ENCODE measurements at regions not wholly inside any gene's neighbourhood (a gene's known extent, or its start where the extent isn't known, plus 50 kb on each side); places are given as distances from the start of the nearest gene placed in this dataset.

- peaks cover 10% of the 10 kb centered on the region for H3K4me1 ChIP-seq (ENCODE audit: low read depth, poor library complexity, severe bottlenecking)
- H3K27ac ChIP-seq = no peak overlapping the region
- no peak overlapping the region for H3K4me2 ChIP-seq
- H3K79me2 ChIP-seq (ENCODE audit: insufficient read depth, low read depth) = no peaks in the 10 kb centered on the region
- no peaks in the 10 kb centered on the region for H4K20me1 ChIP-seq (ENCODE audit: insufficient read depth)
- H3K27me3 ChIP-seq (ENCODE audit: insufficient read depth, low read depth) = no peaks in the 10 kb centered on the region
- H3K36me3 ChIP-seq (ENCODE audit: insufficient read depth) = no peaks in the 10 kb centered on the region
- H2AFZ ChIP-seq (ENCODE audit: low read depth) = no peak overlapping the region
- TF ChIP-seq CTCF (conservative IDR thresholded peaks at IDR 0.05; ENCODE audit: low read depth, low read length) = no peak
- H3K4me3 ChIP-seq (IDR thresholded peaks at IDR 0.05; ENCODE audit: insufficient read depth, low read depth, low read length) = no peak overlapping the region
- no peak overlapping the region for H3K9ac ChIP-seq
Observed at GRCh38 chr3:157953565-157953964, 152.7 kb downstream of the SHOX2 start.

GRCh38 chr3:157948605-157949383, 157.4 kb downstream of the SHOX2 start:
- TF ChIP-seq CTCF (conservative IDR thresholded peaks at IDR 0.05; ENCODE audit: low read depth, low read length) = no peak
- H3K4me3 ChIP-seq (IDR thresholded peaks at IDR 0.05; ENCODE audit: insufficient read depth, low read depth, low read length) = no peak overlapping the region
- H4K20me1 ChIP-seq (ENCODE audit: insufficient read depth) = no peaks in the 10 kb centered on the region
- no peaks in the 10 kb centered on the region for H3K79me2 ChIP-seq (ENCODE audit: insufficient read depth, low read depth)
- peak overlapping the region; percentile 28; the same call in 1 of the 2 replicates for H2AFZ ChIP-seq (ENCODE audit: low read depth)
- H3K27me3 ChIP-seq (ENCODE audit: insufficient read depth, low read depth) = no peaks in the 10 kb centered on the region
- no peak overlapping the region for H3K27ac ChIP-seq
- H3K9ac ChIP-seq = no peak overlapping the region; the same call in 1 of the 2 replicates
- H3K36me3 ChIP-seq (ENCODE audit: insufficient read depth) = no peaks in the 10 kb centered on the region
- peak overlapping the region; percentile 49 for H3K4me2 ChIP-seq
- peaks cover 20% of the 10 kb centered on the region for H3K4me1 ChIP-seq (ENCODE audit: low read depth, poor library complexity, severe bottlenecking)

- no peaks in the 10 kb centered on the region for H3K36me3 ChIP-seq (ENCODE audit: insufficient read depth)
- TF ChIP-seq CTCF (conservative IDR thresholded peaks at IDR 0.05; ENCODE audit: low read depth, low read length) = no peak
- no peaks in the 10 kb centered on the region; the same call in 1 of the 2 replicates for H3K27me3 ChIP-seq (ENCODE audit: insufficient read depth, low read depth)
- H3K27ac ChIP-seq = no peak overlapping the region
- H3K79me2 ChIP-seq (ENCODE audit: insufficient read depth, low read depth) = no peaks in the 10 kb centered on the region
- H3K4me2 ChIP-seq = no peak overlapping the region
- H3K4me3 ChIP-seq (IDR thresholded peaks at IDR 0.05; ENCODE audit: insufficient read depth, low read depth, low read length) = no peak overlapping the region
- H3K9ac ChIP-seq = no peak overlapping the region
- no peaks in the 10 kb centered on the region for H4K20me1 ChIP-seq (ENCODE audit: insufficient read depth)
- no peaks in the 10 kb centered on the region for H3K4me1 ChIP-seq (ENCODE audit: low read depth, poor library complexity, severe bottlenecking)
- H2AFZ ChIP-seq (ENCODE audit: low read depth) = no peak overlapping the region
Observed at GRCh38 chr3:157939166-157939565, 167.1 kb downstream of the SHOX2 start.

- no peak for TF ChIP-seq CTCF (conservative IDR thresholded peaks at IDR 0.05; ENCODE audit: low read depth, low read length)
- Histone ChIP-seq H2AFZ (ENCODE audit: low read depth) (no peak overlapping the region), H3K79me2 (ENCODE audit: insufficient read depth, low read depth) (no peaks in the 10 kb centered on the region), H3K36me3 (ENCODE audit: insufficient read depth) (no peaks in the 10 kb centered on the region), H3K27ac (no peak overlapping the region), H3K9ac (no peak overlapping the region), H3K27me3 (ENCODE audit: insufficient read depth, low read depth) (no peaks in the 10 kb centered on the region; the same call in 1 of the 2 replicates), H3K4me2 (no peak overlapping the region), H3K4me3 (IDR thresholded peaks at IDR 0.05; ENCODE audit: insufficient read depth, low read depth, low read length) (no peak overlapping the region), H3K4me1 (ENCODE audit: low read depth, poor library complexity, severe bottlenecking) (no peaks in the 10 kb centered on the region), H4K20me1 (ENCODE audit: insufficient read depth) (no peaks in the 10 kb centered on the region)
Observed at GRCh38 chr3:157938154-157938779, 168.0 kb downstream of the SHOX2 start.

Measured in KMS-11 (cell line).